HG03442 (cell line): ENCODE measurements at regions not wholly inside any gene's neighbourhood (a gene's known extent, or its start where the extent isn't known, plus 50 kb on each side); places are given as distances from the start of the nearest gene placed in this dataset.
A peak's percentile ranks its signal among the peaks of the same experiment; 100 is the strongest.

Experiments
- ATAC-seq: cut with Tn5 transposase; IDR thresholded peaks from one replicate; pipeline ENCODE4 v1.9.1; 2021; ENCODE audit warnings: mild to moderate bottlenecking, moderate library complexity; ENCODE audit not compliant: unreplicated experiment

DNA sequence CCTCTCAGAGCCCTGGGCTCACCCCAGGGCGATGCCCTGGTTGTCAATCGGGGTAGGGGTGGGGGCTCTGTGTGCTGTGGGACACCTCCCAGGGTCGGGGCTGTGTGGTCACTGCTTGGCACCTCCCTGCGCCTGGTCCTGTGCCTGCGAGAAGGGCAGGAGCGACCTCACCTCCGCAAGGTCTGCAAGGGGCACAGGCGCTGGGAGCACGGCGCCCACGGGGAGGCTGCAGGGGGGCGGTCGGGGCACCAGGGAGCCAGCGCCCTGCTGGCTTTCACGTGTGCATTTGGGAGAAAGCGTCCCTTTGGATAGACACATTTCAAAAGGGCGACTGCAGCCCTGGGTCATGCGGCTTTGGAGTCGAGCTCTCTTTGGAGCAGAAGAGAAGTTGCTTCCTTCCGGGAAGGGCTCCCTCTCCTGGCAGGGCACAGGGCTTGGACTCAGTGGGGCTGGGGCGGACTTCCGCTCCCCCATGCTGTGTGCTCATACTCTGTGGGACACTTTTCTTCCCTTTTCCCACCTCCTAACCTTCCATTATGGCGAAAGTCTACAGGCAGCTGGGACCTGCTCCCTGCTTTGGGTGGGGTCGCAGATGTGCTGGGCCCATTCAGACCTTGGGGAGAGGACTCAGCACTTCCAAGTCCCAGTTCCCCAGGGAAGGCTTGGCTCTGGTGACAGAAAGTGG is 52.9 kb upstream of the SLC28A3 start:
- ATAC-seq: no peak

- no peak for ATAC-seq
These were observed 53.5 kb upstream of the SLC28A3 start for GRCh38 chr9:84394036-84394435.

DNA sequence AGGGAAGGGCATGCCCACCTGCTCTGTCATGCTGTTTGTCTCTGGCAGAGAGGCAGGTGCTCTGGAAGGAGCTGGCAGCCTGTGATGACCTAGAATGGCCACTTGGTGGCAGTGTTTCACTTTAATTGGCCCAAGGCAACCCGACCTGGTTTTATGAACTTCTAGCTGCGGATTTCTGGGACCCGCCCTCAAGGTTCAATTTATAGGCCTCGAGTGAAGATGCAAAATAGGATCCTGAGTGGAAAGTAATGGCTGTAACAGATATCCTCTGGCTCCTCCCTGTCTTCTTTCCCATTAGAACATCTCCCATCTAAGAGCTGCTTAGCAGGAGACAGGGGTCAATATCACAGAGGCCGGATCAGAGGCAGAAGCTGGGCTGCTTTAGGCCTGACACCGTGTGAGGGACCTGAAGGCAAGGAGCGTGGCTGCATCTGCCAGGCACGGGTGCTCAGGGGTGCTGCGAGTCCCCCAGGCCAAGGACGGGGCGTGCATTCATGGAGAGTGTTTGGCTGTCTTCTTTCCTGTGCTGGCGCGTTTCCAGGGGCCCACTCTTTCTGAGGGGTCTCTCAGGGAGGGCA is 56.7 kb upstream of the SLC28A3 start:
- ATAC-seq: peak; percentile 77

- ATAC-seq: no peak
These were observed 57.3 kb upstream of the SLC28A3 start for GRCh38 chr9:84397822-84398221.

GRCh38 chr9:84402517-84402916 is 62.0 kb upstream of the SLC28A3 start:
- ATAC-seq: no peak

GRCh38 chr9:84403288-84403687 is 62.7 kb upstream of the SLC28A3 start:
- no peak for ATAC-seq

DNA sequence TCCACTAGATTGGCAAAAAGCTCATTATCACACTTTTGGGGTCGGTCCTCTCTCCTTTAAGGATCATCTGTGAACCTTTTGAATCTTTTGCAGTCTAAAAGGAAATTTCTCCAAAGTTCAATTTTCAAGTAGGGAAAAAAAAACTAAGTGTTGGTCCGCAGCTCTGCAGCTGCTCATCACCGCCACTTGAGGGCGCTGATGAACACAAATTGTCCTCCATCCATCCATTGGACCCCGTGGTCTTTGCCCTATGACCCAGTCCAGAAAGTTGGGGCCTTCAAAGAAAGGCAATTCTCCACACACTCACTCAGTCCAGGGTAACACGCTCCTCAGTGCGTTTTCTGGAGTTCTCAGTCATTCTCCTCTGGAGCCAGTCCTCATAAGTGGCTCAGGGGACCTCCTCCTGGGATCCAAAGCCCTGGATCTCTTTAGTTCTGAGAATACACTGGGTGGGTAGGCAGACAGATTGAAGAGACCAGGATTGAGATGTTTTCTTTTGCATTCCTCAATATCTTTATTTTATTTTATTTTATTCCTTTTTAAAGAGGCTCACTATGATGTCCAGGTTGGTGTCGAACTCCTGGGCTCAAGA is 63.6 kb upstream of the SLC28A3 start:
- no peak for ATAC-seq

DNA sequence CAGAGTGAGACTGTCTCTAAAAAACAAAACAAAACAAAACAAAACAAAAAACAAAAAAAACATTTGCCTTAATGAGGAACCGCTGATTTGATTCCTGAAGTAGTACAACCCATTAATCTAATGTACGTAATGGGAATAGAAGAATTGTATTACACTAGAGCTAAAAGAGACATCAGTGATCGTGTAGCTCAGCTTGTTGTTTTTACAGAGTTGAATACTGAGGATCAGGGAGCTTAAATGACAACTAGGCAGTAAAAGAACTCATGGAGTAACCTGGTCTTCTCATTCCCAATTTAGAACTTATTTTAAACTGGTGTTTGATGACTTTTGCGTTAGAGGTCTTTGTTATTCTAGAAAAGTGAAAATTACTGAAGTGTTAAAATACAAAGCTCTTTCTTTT is 65.1 kb upstream of the SLC28A3 start:
- no peak for ATAC-seq

GRCh38 chr9:84408416-84408815 is 67.9 kb upstream of the SLC28A3 start:
- ATAC-seq: no peak

DNA sequence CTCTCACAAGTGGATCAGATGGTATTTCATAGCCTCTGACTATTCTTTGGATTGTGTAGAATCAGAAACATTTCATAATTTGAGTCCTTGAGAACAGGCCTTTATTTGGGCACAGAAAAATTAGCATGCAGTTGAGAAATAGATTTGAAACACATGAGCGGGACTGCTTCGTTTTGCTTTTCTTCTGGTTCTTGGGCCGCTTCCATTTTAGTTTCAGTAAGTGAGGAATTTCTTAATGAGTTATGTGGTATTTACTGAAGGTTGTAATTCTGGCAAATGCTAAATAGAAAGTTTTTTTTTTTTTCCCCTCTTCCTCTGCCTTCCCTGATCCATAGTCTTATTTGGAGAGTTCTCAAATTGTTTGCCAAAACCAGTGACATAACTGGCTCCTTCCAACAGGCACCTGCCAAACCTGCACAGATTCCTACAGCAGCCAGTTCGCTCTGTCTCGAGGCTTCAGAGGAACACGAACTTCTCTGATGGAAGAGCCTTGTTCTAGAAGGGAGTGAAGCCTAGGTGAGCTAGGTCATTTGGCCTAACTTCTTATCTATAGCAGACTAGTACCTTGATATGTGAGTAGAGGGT is 71.2 kb upstream of the SLC28A3 start:
- no peak for ATAC-seq

GRCh38 chr9:84412654-84413053 is 72.1 kb upstream of the SLC28A3 start:
- no peak for ATAC-seq

DNA sequence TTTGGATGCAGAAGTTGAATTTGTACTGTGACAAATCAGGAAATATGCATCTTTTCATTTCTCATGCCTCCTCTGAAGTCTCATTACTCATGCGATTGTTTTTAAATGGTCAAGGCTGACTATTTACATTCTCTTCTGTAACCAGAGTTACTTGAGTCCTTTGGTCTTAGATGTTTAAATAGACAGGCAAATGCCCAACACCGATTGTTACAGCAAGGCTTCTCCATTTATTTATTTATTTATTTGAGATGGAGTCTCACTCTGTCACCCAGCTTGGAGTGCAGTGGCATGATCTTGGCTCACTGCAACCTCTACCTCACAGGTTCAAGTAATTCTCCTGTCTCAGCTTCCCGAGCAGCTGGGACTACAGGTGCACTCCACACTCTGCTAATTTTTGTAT is 72.7 kb upstream of the SLC28A3 start:
- no peak for ATAC-seq

DNA sequence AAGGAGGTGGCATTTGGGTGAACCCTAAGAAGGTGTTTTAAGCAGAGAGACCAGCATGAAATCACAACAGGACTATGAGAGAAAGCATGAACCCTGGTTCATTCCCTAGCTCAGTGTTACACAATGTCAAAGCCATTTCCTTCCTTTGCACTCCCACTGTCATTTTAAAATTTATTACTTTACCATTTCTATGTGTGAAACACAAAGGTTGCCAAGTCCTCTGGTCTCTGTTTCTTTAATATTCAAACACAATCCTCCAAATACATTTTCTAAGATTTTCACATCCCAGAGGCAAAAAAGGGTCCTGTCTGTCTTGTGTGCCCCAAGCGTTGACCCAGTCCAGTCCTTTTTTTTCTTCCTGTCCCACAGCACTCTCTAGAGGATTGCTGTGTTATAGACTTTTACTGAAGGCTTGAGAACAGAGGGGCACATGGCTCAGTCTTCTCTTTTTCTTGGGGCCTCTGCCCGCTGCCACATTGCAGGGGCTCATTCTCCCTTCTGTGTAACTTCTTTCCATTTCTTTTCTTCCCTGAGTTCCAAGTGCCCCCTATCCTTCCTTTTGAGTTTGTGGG is 78.6 kb upstream of the SLC28A3 start:
- no peak for ATAC-seq

- ATAC-seq: no peak
These were observed 84.4 kb upstream of the SLC28A3 start for GRCh38 chr9:84424931-84425330.

GRCh38 chr9:84432746-84433145 is 92.2 kb upstream of the SLC28A3 start:
- no peak for ATAC-seq

- ATAC-seq: no peak
These were observed 95.3 kb upstream of the SLC28A3 start for GRCh38 chr9:84435902-84436301.

DNA sequence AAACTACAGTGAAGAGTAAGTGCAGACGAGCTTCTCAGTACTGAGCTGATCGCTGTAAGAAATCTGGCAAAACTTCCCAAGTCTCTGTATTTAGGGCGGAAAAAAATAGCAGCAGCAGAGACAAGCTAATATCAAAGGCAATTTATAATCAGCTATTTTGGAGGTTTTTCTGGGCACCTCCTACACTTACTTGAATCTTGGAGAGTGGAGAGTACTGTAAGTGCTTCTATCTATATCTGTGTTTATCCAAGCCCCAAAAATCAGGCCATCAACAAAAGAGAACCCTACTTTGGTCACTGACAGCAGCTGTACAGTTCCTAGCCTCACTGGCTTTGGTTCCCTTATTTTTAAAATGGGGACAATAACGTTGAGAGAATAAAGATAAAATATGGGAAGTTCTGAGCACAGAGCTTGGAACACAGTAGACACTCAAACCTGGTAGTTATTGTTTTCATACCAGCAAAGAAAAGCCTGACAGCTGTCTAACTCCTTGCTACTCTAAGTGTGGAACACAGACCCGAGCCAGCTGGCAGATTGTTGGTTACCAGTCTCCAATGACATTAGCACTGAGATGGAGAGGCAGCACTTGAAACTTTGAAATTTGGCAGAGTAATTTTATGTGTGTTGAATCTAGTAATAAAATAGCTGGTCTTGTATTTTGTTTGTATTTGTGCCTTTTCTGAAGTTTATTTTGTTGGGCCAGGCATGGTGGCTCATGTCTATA is 96.0 kb upstream of the SLC28A3 start:
- no peak for ATAC-seq

DNA sequence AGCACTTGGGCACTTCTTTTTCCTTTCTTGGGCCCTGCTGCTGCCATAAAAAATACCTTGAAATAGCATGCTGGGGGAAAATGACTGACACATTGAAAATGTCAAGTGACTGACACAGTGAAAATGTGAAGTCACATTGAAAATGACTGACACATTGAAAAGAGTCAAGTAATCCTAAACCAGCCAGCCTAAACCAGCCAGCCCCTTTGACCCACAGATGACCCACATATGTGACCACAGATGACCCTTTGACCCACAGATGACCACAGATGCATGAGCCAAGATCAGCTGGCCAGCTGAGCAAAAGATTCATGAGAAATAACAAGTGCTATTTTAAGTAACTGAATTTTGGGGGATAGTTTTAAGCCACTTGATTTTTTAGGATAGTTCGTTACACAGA is 97.8 kb upstream of the SLC28A3 start:
- no peak for ATAC-seq

DNA sequence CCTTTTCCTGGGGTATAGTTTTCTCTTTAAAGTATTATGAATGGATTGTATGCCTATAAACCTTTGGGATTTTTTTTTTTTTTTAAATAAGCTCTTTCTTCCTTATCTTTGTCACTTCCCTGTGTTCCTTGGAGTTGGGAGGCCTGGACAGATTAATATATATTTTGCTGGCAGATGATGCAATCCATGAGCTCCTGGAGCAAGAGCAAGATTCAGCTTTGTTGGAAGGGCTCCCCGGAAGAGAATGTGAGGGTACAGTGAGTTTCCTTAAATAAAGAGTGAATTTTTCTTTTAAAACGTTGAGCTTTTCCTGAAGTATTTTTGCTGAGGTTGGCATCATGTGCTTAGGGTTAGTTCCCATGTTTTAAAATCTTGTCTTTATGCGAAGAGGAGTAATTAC is 98.7 kb upstream of the SLC28A3 start:
- ATAC-seq: no peak

DNA sequence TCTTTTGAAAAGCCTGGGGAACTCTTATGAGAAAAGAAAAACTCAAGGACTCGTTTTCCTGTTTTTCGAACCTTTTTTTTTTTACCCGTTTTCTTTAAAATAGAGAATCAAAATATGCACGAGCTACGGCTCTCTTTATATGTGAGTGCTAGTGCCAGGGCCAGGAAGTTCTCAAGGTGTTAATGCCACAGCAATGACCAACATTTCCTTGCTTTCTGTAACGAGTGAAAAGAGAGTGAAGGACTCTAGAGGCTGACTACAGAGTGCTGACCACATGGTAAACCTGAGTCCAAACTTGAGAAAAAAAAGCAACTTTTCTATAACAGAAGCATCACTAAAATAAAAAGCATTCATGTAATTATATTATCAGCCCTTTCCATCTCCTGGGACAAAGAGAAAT is 102.2 kb upstream of the SLC28A3 start:
- ATAC-seq: no peak

DNA sequence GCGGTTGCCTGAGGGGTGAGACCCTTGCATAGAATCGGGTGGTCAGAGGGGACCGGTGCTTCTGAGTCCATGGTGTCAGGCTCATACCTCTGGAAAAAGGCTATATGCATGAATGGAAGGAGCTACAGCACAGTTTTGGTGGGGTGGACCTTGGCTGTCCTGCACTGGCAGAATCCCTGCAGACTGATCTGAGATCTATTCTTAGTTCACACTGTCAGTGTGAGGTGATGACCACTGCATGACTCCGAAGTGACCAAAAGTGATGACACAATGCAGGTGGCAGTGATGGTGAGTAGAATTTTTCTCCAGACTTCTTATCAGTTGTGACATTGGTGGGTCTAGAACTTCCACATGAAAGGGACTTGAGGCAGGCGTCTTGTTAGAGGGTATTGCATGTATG is 105.2 kb upstream of the SLC28A3 start:
- ATAC-seq: no peak
